ENCODE measurements at regions not wholly inside any gene's neighbourhood (a gene's known extent, or its start where the extent isn't known, plus 50 kb on each side); places are given as distances from the start of the nearest gene placed in this dataset.
"Not testable (repeated sequence)": the region's sequence is repeated elsewhere in the genome, so short reads cannot be mapped to it uniquely, and the experiment has no call there.

- H3K4me3 ChIP-seq (ENCODE audit: low read length), result no peak overlapping the region
- H3K4me3 Mint-ChIP-seq, result no peak overlapping the region
- H3K27ac Mint-ChIP-seq, result no peak overlapping the region
- H3K9me3 ChIP-seq (ENCODE audit: control insufficient read depth in 1 of 2, insufficient read depth in 1 of 2, low read length in 2 of 2), result no peaks in the 10 kb centered on the region
- H3K27me3 ChIP-seq (ENCODE audit: control insufficient read depth in 1 of 2, insufficient read depth in 2 of 2, low read length in 2 of 2), result no peaks in the 10 kb centered on the region
- CTCF ChIA-PET, result no interaction called here
- no peaks in the 10 kb centered on the region for H3K9me3 Mint-ChIP-seq
- H3K27ac ChIP-seq (ENCODE audit: low read depth in 1 of 2, low read length in 2 of 2), result no peak overlapping the region
- H3K27me3 Mint-ChIP-seq, result peaks cover 1% of the 10 kb centered on the region
- no peaks in the 10 kb centered on the region for H3K36me3 Mint-ChIP-seq (ENCODE audit: low read depth)
- intact Hi-C loops (cut with DNase I, micrococcal nuclease), result no loop called here
- H3K36me3 ChIP-seq (ENCODE audit: insufficient read depth, low read length), result no peaks in the 10 kb centered on the region
- peaks cover 4% of the 10 kb centered on the region for H3K4me1 Mint-ChIP-seq (ENCODE audit: low read depth)
- TF ChIP-seq, protein P1, sequence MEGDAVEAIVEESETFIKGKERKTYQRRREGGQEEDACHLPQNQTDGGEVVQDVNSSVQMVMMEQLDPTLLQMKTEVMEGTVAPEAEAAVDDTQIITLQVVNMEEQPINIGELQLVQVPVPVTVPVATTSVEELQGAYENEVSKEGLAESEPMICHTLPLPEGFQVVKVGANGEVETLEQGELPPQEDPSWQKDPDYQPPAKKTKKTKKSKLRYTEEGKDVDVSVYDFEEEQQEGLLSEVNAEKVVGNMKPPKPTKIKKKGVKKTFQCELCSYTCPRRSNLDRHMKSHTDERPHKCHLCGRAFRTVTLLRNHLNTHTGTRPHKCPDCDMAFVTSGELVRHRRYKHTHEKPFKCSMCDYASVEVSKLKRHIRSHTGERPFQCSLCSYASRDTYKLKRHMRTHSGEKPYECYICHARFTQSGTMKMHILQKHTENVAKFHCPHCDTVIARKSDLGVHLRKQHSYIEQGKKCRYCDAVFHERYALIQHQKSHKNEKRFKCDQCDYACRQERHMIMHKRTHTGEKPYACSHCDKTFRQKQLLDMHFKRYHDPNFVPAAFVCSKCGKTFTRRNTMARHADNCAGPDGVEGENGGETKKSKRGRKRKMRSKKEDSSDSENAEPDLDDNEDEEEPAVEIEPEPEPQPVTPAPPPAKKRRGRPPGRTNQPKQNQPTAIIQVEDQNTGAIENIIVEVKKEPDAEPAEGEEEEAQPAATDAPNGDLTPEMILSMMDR (IDR thresholded peaks at IDR 0.05), result no peak
- H3K4me1 ChIP-seq (ENCODE audit: insufficient read depth, low read length), result no peaks in the 10 kb centered on the region
- POLR2A ChIA-PET, result no interaction called here
- no peak for ATAC-seq (ENCODE audit: poor library complexity)
- peak in 3 of 14 experiments; percentile 28 to 69 (median 52) for DNase-seq
Observed at GRCh38 chr9:105007143-105007542, 79.2 kb upstream of the ABCA1 start.

GRCh38 chr9:105010089-105010488 is 82.1 kb upstream of the ABCA1 start:
- ATAC-seq (ENCODE audit: poor library complexity); intact Hi-C loops (cut with DNase I, micrococcal nuclease); H3K4me3 ChIP-seq (ENCODE audit: low read length); H3K4me1 ChIP-seq (ENCODE audit: insufficient read depth, low read length); CTCF ChIA-PET; H3K27me3 ChIP-seq (ENCODE audit: control insufficient read depth in 1 of 2, insufficient read depth in 2 of 2, low read length in 2 of 2); H3K27me3 Mint-ChIP-seq; H3K4me3 Mint-ChIP-seq; H3K4me1 Mint-ChIP-seq (ENCODE audit: low read depth); POLR2A ChIA-PET; H3K36me3 Mint-ChIP-seq (ENCODE audit: low read depth); H3K27ac ChIP-seq (ENCODE audit: low read depth in 1 of 2, low read length in 2 of 2); H3K9me3 ChIP-seq (ENCODE audit: control insufficient read depth in 1 of 2, insufficient read depth in 1 of 2, low read length in 2 of 2); H3K27ac Mint-ChIP-seq; DNase-seq; H3K36me3 ChIP-seq (ENCODE audit: insufficient read depth, low read length); H3K9me3 Mint-ChIP-seq: not testable (repeated sequence)

- intact Hi-C loops (cut with DNase I, micrococcal nuclease), result no loop called here
- Mint-ChIP-seq H3K36me3 (ENCODE audit: low read depth) (no peaks in the 10 kb centered on the region), H3K4me1 (ENCODE audit: low read depth) (no peaks in the 10 kb centered on the region), H3K27me3 (no peaks in the 10 kb centered on the region), H3K4me3 (no peak overlapping the region), H3K27ac (no peak overlapping the region), H3K9me3 (no peaks in the 10 kb centered on the region)
- CTCF ChIA-PET, result no interaction called here
- POLR2A ChIA-PET, result no interaction called here
- DNase-seq (no peak), ATAC-seq (ENCODE audit: poor library complexity) (no peak)
- Histone ChIP-seq H3K9me3 (ENCODE audit: control insufficient read depth in 1 of 2, insufficient read depth in 1 of 2, low read length in 2 of 2) (no peaks in the 10 kb centered on the region), H3K27ac (ENCODE audit: low read depth in 1 of 2, low read length in 2 of 2) (no peak overlapping the region), H3K4me3 (ENCODE audit: low read length) (no peak overlapping the region), H3K4me1 (ENCODE audit: insufficient read depth, low read length) (no peaks in the 10 kb centered on the region), H3K36me3 (ENCODE audit: insufficient read depth, low read length) (no peaks in the 10 kb centered on the region), H3K27me3 (ENCODE audit: control insufficient read depth in 1 of 2, insufficient read depth in 2 of 2, low read length in 2 of 2) (peaks cover 0 to 2% of the 10 kb centered on the region in 2 experiments)
- TF ChIP-seq, protein P1 (IDR thresholded peaks at IDR 0.05), result no peak
Observed at GRCh38 chr9:105021917-105022316, 94.0 kb upstream of the ABCA1 start.

DNA sequence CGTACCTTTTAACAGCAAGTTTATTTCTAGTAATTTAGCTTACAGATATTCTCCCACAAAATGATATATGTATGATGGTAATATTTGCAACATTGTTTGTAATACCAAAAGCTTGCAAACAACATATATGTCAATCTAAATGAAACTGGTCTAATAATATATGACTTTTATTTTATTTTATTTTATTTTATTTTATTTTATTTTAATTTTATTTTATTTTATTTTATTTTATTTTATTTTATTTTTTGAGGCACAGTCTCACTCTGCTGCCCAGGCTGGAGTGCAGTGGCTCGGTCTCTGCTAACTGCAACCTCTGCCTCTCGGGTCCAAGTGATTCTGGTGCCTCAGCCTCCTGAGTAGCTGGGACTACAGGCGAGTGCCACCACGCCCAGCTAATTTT is 94.6 kb upstream of the ABCA1 start:
- H3K27me3 ChIP-seq (ENCODE audit: control insufficient read depth in 1 of 2, insufficient read depth in 2 of 2, low read length in 2 of 2); ATAC-seq (ENCODE audit: poor library complexity); H3K9me3 ChIP-seq (ENCODE audit: control insufficient read depth in 1 of 2, insufficient read depth in 1 of 2, low read length in 2 of 2); H3K4me3 Mint-ChIP-seq; H3K27me3 Mint-ChIP-seq; CTCF ChIA-PET; POLR2A ChIA-PET; H3K36me3 ChIP-seq (ENCODE audit: insufficient read depth, low read length); H3K9me3 Mint-ChIP-seq; H3K27ac Mint-ChIP-seq; DNase-seq; H3K4me3 ChIP-seq (ENCODE audit: low read length); H3K27ac ChIP-seq (ENCODE audit: low read depth in 1 of 2, low read length in 2 of 2); intact Hi-C loops (cut with DNase I, micrococcal nuclease); H3K4me1 Mint-ChIP-seq (ENCODE audit: low read depth); H3K36me3 Mint-ChIP-seq (ENCODE audit: low read depth); H3K4me1 ChIP-seq (ENCODE audit: insufficient read depth, low read length): not testable (repeated sequence)
